SK-N-SH (cell line): ENCODE measurements at regions not wholly inside any gene's neighbourhood (a gene's known extent, or its start where the extent isn't known, plus 50 kb on each side); places are given as distances from the start of the nearest gene placed in this dataset.

Source experiments
- CTCF ChIA-PET: fragments of 300-600, 350-600 bp; formaldehyde crosslinking; extraction: SDS; loops from one replicate; lab custom pipeline; 2021; lab: Yijun Ruan, JAX
- POLR2A ChIA-PET: fragments of 350-600 bp; sonication (Branson Sonifier 250); formaldehyde crosslinking; extraction: SDS; loops from one replicate; lab custom pipeline; 2020; ENCODE audit warnings: antibody characterized with exemption, inconsistent platforms; lab: Yijun Ruan, JAX
- DNase-seq: peaks from one replicate; pipeline ENCODE4 v3.0.0; 2012
- H2AFZ ChIP-seq: fragments of 200-600 bp; sonication (generic); 2 replicates; pipeline ENCODE4 v1.8.1; 2016; ENCODE audit warnings: antibody characterized with exemption, mild to moderate bottlenecking, low read depth
- H3F3A ChIP-seq: fragments of 200-600 bp; sonication (generic); replicated peaks from 2 replicates; pipeline ENCODE3; 2016; ENCODE audit warnings: antibody characterized with exemption, mild to moderate bottlenecking; ENCODE audit not compliant: insufficient read depth
- H3K27ac ChIP-seq, 2 experiments: fragments of 200-500 bp in 1 of 2; fragments of 200-600 bp in 1 of 2; sonication (Bioruptor generic) in 1 of 2; sonication (generic), shearing (Covaris generic) in 1 of 2; 2 replicates each; pipeline versions ENCODE4 v1.5.1 to v1.6.1; 2014 to 2016; ENCODE audit warnings: low read depth in 2 of 2, inconsistent platforms in 1 of 2, low read length in 1 of 2, mild to moderate bottlenecking in 1 of 2, mixed read lengths in 1 of 2
- H3K27me3 ChIP-seq: fragments of 200-600 bp; sonication (generic), shearing (Covaris generic); 2 replicates; pipeline ENCODE4 v1.6.1; 2016; ENCODE audit warnings: mixed run types; ENCODE audit not compliant: insufficient read depth
- H3K36me3 ChIP-seq, 2 experiments: fragments of 200-500 bp in 1 of 2; fragments of 200-600 bp in 1 of 2; sonication (Bioruptor generic) in 1 of 2; sonication (generic) in 1 of 2; replicated peaks in 1 of 2; 2 replicates each; pipeline versions ENCODE3 to v1.5.1; 2014 to 2016; ENCODE audit warnings: low read length in 1 of 2, mild to moderate bottlenecking in 1 of 2; ENCODE audit not compliant: insufficient read depth in 2 of 2, control insufficient read depth in 1 of 2
- H3K4me1 ChIP-seq, 2 experiments: fragments of 200-500 bp in 1 of 2; fragments of 200-600 bp in 1 of 2; sonication (Bioruptor generic) in 1 of 2; sonication (generic), shearing (Covaris generic) in 1 of 2; 2 replicates each; pipeline versions ENCODE4 v1.5.1 to v1.6.1; 2014 to 2016; ENCODE audit warnings: low read depth in 1 of 2, low read length in 1 of 2, mixed run types in 1 of 2; ENCODE audit not compliant: insufficient read depth in 2 of 2, control insufficient read depth in 1 of 2
- H3K4me2 ChIP-seq: fragments of 200-600 bp; sonication (generic), shearing (Covaris generic); 2 replicates; pipeline ENCODE4 v1.6.1; 2017; ENCODE audit warnings: mixed run types
- H3K4me3 ChIP-seq, 2 experiments: fragments of 200-500 bp in 1 of 2; fragments of 200-600 bp in 1 of 2; sonication (Bioruptor generic) in 1 of 2; sonication (generic), shearing (Covaris generic) in 1 of 2; 2 replicates each; pipeline versions ENCODE4 v1.5.1 to v1.8.1; 2014 to 2016; ENCODE audit warnings: low read depth in 2 of 2, inconsistent platforms in 1 of 2, low read length in 1 of 2, mild to moderate bottlenecking in 1 of 2, mixed read lengths in 1 of 2, moderate library complexity in 1 of 2
- H3K79me2 ChIP-seq: fragments of 200-600 bp; sonication (generic); 2 replicates; pipeline ENCODE4 v1.8.1; 2017; ENCODE audit warnings: mild to moderate bottlenecking; ENCODE audit not compliant: insufficient read depth
- H3K9ac ChIP-seq: fragments of 200-600 bp; sonication (generic); 2 replicates; pipeline ENCODE4 v1.6.1; 2017; ENCODE audit warnings: mixed run types
- H3K9me2 ChIP-seq: fragments of 200-600 bp; sonication (generic); 2 replicates; pipeline ENCODE4 v1.6.1; 2017; ENCODE audit warnings: mixed run types
- H3K9me3 ChIP-seq: fragments of 200-600 bp; sonication (generic); 2 replicates; pipeline ENCODE4 v1.6.1; 2017; ENCODE audit warnings: mixed run types, mild to moderate bottlenecking, moderate library complexity
- H4K20me1 ChIP-seq: fragments of 200-600 bp; sonication (generic); 2 replicates; pipeline ENCODE4 v1.6.1; 2017; ENCODE audit warnings: mild to moderate bottlenecking, mixed run types; ENCODE audit not compliant: insufficient read depth
- CHD2 ChIP-seq: fragments of 150-350 bp; IDR thresholded peaks from 2 replicates; pipeline ENCODE4 v1.6.1; 2018; ENCODE audit warnings: low read length; ENCODE audit not compliant: partially characterized antibody
- ELF1 ChIP-seq: IDR thresholded peaks from 2 replicates; pipeline ENCODE4 v1.4.0; 2012
- EZH2phosphoT487 ChIP-seq: fragments of 200-600 bp; sonication (generic); IDR thresholded peaks from 2 replicates; pipeline ENCODE4 v1.6.1; 2017; ENCODE audit warnings: low read depth, mixed run types, mild to moderate bottlenecking, antibody characterized with exemption, moderate library complexity, borderline replicate concordance
- FOXJ3 ChIP-seq: sonication (generic); formaldehyde crosslinking; IDR thresholded peaks from 2 replicates; pipeline ENCODE4 v1.5.1; 2020; ENCODE audit warnings: mild to moderate bottlenecking, missing genetic modification reagents
- GATA2 ChIP-seq: sonication (generic); formaldehyde crosslinking; IDR thresholded peaks from 2 replicates; pipeline ENCODE4 v1.5.0; 2020; ENCODE audit warnings: mild to moderate bottlenecking, missing genetic modification reagents
- IRF3 ChIP-seq: fragments of 150-350 bp; IDR thresholded peaks from 2 replicates; pipeline ENCODE4 v1.6.1; 2016; ENCODE audit warnings: mild to moderate bottlenecking, low read depth, low read length
- MAX ChIP-seq: IDR thresholded peaks from 2 replicates; pipeline ENCODE4 v1.4.0; 2012; ENCODE audit warnings: low read depth
- MEF2A ChIP-seq: IDR thresholded peaks from 2 replicates; pipeline ENCODE4 v1.4.0; 2012; ENCODE audit warnings: low read depth, borderline replicate concordance
- MXI1 ChIP-seq: IDR thresholded peaks from 2 replicates; pipeline ENCODE4 v1.6.1; 2012; ENCODE audit warnings: mild to moderate bottlenecking, low read depth, low read length, improper control_type of control experiment
- NFIC ChIP-seq: IDR thresholded peaks from 2 replicates; pipeline ENCODE4 v1.4.0; 2012; ENCODE audit warnings: borderline replicate concordance
- PBX3 ChIP-seq: IDR thresholded peaks from 2 replicates; pipeline ENCODE4; 2012
- POLR2AphosphoS5 ChIP-seq: IDR thresholded peaks from 2 replicates; pipeline ENCODE4 v1.6.1; 2012; ENCODE audit warnings: low read depth, low read length
- RAD21 ChIP-seq: IDR thresholded peaks from 2 replicates; pipeline ENCODE4 v1.6.1; 2012; ENCODE audit warnings: mild to moderate bottlenecking, low read length
- REST ChIP-seq: IDR thresholded peaks from 2 replicates; pipeline ENCODE4 v1.6.1; 2012; ENCODE audit warnings: mild to moderate bottlenecking, low read depth, low read length, moderate library complexity
- RFX5 ChIP-seq: IDR thresholded peaks from 2 replicates; pipeline ENCODE4 v1.6.1; 2012; ENCODE audit warnings: mild to moderate bottlenecking, improper control_type of control experiment, low read length
- RXRA ChIP-seq: IDR thresholded peaks from 2 replicates; pipeline ENCODE4 v1.4.0; 2012; ENCODE audit warnings: low read depth, mild to moderate bottlenecking, borderline replicate concordance
- TEAD4 ChIP-seq: IDR thresholded peaks from 2 replicates; pipeline ENCODE4 v1.4.0; 2012; ENCODE audit warnings: mild to moderate bottlenecking, borderline replicate concordance; ENCODE audit not compliant: insufficient read depth
- ZBTB33 ChIP-seq: IDR thresholded peaks from 2 replicates; pipeline ENCODE4 v1.4.0; 2012; ENCODE audit warnings: low read depth, borderline replicate concordance
- WGBS: methylation state at CpG from one replicate; pipeline ENCODE4 v1.1.6; 2017; ENCODE audit warnings: low lambda C conversion rate; 5-methylcytosine and 5-hydroxymethylcytosine counted together

- no peak for TF ChIP-seq GATA2 (CRISPR knock-in tag)
- TF ChIP-seq REST, result no peak
- no peak for TF ChIP-seq CHD2
- peak; percentile 24; the same call in 1 of the 2 replicates for TF ChIP-seq PBX3
- TF ChIP-seq RXRA, result no peak
- no peak for TF ChIP-seq ZBTB33
- TF ChIP-seq RAD21, result peak; percentile 62
- no peak for TF ChIP-seq ELF1
Measured at GRCh38 chr20:48329676-48330664, 497.8 kb downstream of the PREX1 start (continued).

GRCh38 chr20:48329031-48329615 is 498.7 kb downstream of the PREX1 start:
- Histone ChIP-seq H4K20me1 (no peaks in the 10 kb centered on the region), H3K9ac (no peak overlapping the region), H3K4me2 (no peak overlapping the region), H3K36me3 (no peaks in the 10 kb centered on the region), H3F3A (peaks cover 10% of the 10 kb centered on the region), H3K4me3 (no peak overlapping the region), H3K79me2 (no peaks in the 10 kb centered on the region), H3K27ac (peak overlapping the region in 1 of 2 experiments; percentile 68; a peak in 1 of 4 replicates), H3K27me3 (no peaks in the 10 kb centered on the region), H3K4me1 (peaks cover 7 to 8% of the 10 kb centered on the region in 2 experiments; a peak in 3 of 4 replicates), H3K9me3 (no peaks in the 10 kb centered on the region), H3K9me2 (no peaks in the 10 kb centered on the region), H2AFZ (no peak overlapping the region)
- CTCF ChIA-PET, result interaction anchor here (0.8 to 2.0 kb wide), 16 partner anchors 9 to 604 kb away, joined by 3 to 12 read pairs (median 4); no protein-coding TSS in a partner anchor
- POLR2A ChIA-PET, result no interaction called here
- DNase-seq, result no peak
- 81% methylated on average over 4 of the region's 4 CpGs for WGBS
- TF ChIP-seq RFX5 (no peak), NFIC (no peak), MAX (no peak), FOXJ3 (CRISPR knock-in tag) (no peak), IRF3 (no peak), EZH2phosphoT487 (no peak), TEAD4 (no peak), MEF2A (no peak), ZBTB33 (no peak), MXI1 (no peak), RAD21 (no peak), CHD2 (no peak), POLR2AphosphoS5 (no peak), ELF1 (no peak)
